Activated naive CD4-positive, alpha-beta T cell treated with anti-CD3 and anti-CD28 coated beads, Interleukin-2, amount 10 ng/mL, durations not matched to agents 7 days and 5 days (primary cell): ENCODE measurements at regions not wholly inside any gene's neighbourhood (a gene's known extent, or its start where the extent isn't known, plus 50 kb on each side); places are given as distances from the start of the nearest gene placed in this dataset.
"Not testable (repeated sequence)": the region's sequence is repeated elsewhere in the genome, so short reads cannot be mapped to it uniquely, and the experiment has no call there.

Experiments
- CTCF ChIA-PET: fragments of 350-600 bp; sonication (Branson Sonifier 250); formaldehyde crosslinking; loops from one replicate; lab custom pipeline; 2021; ENCODE audit warnings: antibody characterized with exemption; lab: Charles Lee
- DNase-seq: peaks from one replicate; pipeline ENCODE4 v3.0.0-alpha.2; 2020
- H3K27ac Mint-ChIP-seq: one replicate; pipeline ENCODE4 v1.8.0; 2021; ENCODE audit warnings: mild to moderate bottlenecking, moderate library complexity, mixed read lengths
- H3K27me3 Mint-ChIP-seq: one replicate; pipeline ENCODE4 v1.8.0; 2021; ENCODE audit warnings: mild to moderate bottlenecking, mixed read lengths
- H3K36me3 Mint-ChIP-seq: one replicate; pipeline ENCODE4 v1.8.0; 2021; ENCODE audit warnings: mixed read lengths
- H3K4me1 Mint-ChIP-seq: one replicate; pipeline ENCODE4 v1.8.0; 2021; ENCODE audit warnings: mixed read lengths
- H3K4me3 Mint-ChIP-seq: one replicate; pipeline ENCODE4 v1.8.0; 2021; ENCODE audit warnings: mild to moderate bottlenecking, moderate library complexity, mixed read lengths
- H3K9me3 Mint-ChIP-seq: one replicate; pipeline ENCODE4 v1.8.0; 2021; ENCODE audit warnings: mixed read lengths

- Mint-ChIP-seq H3K9me3 (no peaks in the 10 kb centered on the region), H3K4me1 (no peaks in the 10 kb centered on the region), H3K36me3 (no peaks in the 10 kb centered on the region), H3K27me3 (no peaks in the 10 kb centered on the region), H3K4me3 (no peak overlapping the region), H3K27ac (no peak overlapping the region)
- no peak for DNase-seq
- CTCF ChIA-PET, result no interaction called here
These were observed 154.3 kb downstream of the PPP1R3A start for GRCh38 chr7:113764401-113765035.

GRCh38 chr7:113763226-113763625 lies 155.6 kb downstream of the PPP1R3A start:
- H3K9me3 Mint-ChIP-seq, result peaks cover 1% of the 10 kb centered on the region
- H3K27me3 Mint-ChIP-seq, result no peaks in the 10 kb centered on the region
- no peaks in the 10 kb centered on the region for H3K36me3 Mint-ChIP-seq
- H3K27ac Mint-ChIP-seq, result no peak overlapping the region
- DNase-seq, result no peak
- no peaks in the 10 kb centered on the region for H3K4me1 Mint-ChIP-seq
- CTCF ChIA-PET, result no interaction called here
- H3K4me3 Mint-ChIP-seq, result no peak overlapping the region

- H3K36me3 Mint-ChIP-seq, result no peaks in the 10 kb centered on the region
- peaks cover 12% of the 10 kb centered on the region for H3K9me3 Mint-ChIP-seq
- no peaks in the 10 kb centered on the region for H3K27me3 Mint-ChIP-seq
- no peak for DNase-seq
- no peaks in the 10 kb centered on the region for H3K4me1 Mint-ChIP-seq
- no peak overlapping the region for H3K27ac Mint-ChIP-seq
- H3K4me3 Mint-ChIP-seq, result no peak overlapping the region
- CTCF ChIA-PET, result no interaction called here
These were observed 162.6 kb downstream of the PPP1R3A start for GRCh38 chr7:113756250-113756649.

- H3K36me3 Mint-ChIP-seq, result no peaks in the 10 kb centered on the region
- no peak for DNase-seq
- no peak overlapping the region for H3K4me3 Mint-ChIP-seq
- H3K27me3 Mint-ChIP-seq, result no peaks in the 10 kb centered on the region
- H3K27ac Mint-ChIP-seq, result no peak overlapping the region
- H3K4me1 Mint-ChIP-seq, result no peaks in the 10 kb centered on the region
- CTCF ChIA-PET, result no interaction called here
- H3K9me3 Mint-ChIP-seq, result peaks cover 11% of the 10 kb centered on the region
These were observed 166.1 kb downstream of the PPP1R3A start for GRCh38 chr7:113752689-113753088.

- H3K4me1 Mint-ChIP-seq, result no peaks in the 10 kb centered on the region
These were observed 166.5 kb downstream of the PPP1R3A start for GRCh38 chr7:113752289-113752688.

GRCh38 chr7:113751547-113751946 lies 167.3 kb downstream of the PPP1R3A start:
- H3K27ac Mint-ChIP-seq, result no peak overlapping the region
- DNase-seq, result no peak
- CTCF ChIA-PET, result no interaction called here

More at GRCh38 chr7:113752289-113752688, 166.5 kb downstream of the PPP1R3A start:
- CTCF ChIA-PET, result no interaction called here
- Mint-ChIP-seq H3K36me3 (no peaks in the 10 kb centered on the region), H3K27ac (no peak overlapping the region), H3K4me3 (no peak overlapping the region), H3K27me3 (no peaks in the 10 kb centered on the region), H3K9me3 (peaks cover 7% of the 10 kb centered on the region)
- DNase-seq, result no peak

GRCh38 chr7:113748385-113748784 lies 170.4 kb downstream of the PPP1R3A start:
- CTCF ChIA-PET, H3K27me3 Mint-ChIP-seq, H3K27ac Mint-ChIP-seq, H3K4me1 Mint-ChIP-seq, H3K36me3 Mint-ChIP-seq, H3K4me3 Mint-ChIP-seq, H3K9me3 Mint-ChIP-seq, DNase-seq: not testable (repeated sequence)

More at GRCh38 chr7:113751547-113751946, 167.3 kb downstream of the PPP1R3A start:
- H3K36me3 Mint-ChIP-seq, result no peaks in the 10 kb centered on the region
- peaks cover 6% of the 10 kb centered on the region for H3K9me3 Mint-ChIP-seq
- H3K4me1 Mint-ChIP-seq, result no peaks in the 10 kb centered on the region
- H3K27me3 Mint-ChIP-seq, result no peaks in the 10 kb centered on the region
- H3K4me3 Mint-ChIP-seq, result no peak overlapping the region

GRCh38 chr7:113742946-113743431 lies 175.8 kb downstream of the PPP1R3A start:
- CTCF ChIA-PET, H3K27ac Mint-ChIP-seq, H3K4me3 Mint-ChIP-seq, H3K36me3 Mint-ChIP-seq, DNase-seq, H3K27me3 Mint-ChIP-seq, H3K4me1 Mint-ChIP-seq, H3K9me3 Mint-ChIP-seq: not testable (repeated sequence)

GRCh38 chr7:113742377-113742776 lies 176.4 kb downstream of the PPP1R3A start:
- CTCF ChIA-PET, result no interaction called here
- H3K4me1 Mint-ChIP-seq, result no peaks in the 10 kb centered on the region
- no peak overlapping the region for H3K4me3 Mint-ChIP-seq
- no peaks in the 10 kb centered on the region for H3K36me3 Mint-ChIP-seq
- DNase-seq, result no peak
- H3K27me3 Mint-ChIP-seq, result no peaks in the 10 kb centered on the region
- no peak overlapping the region for H3K27ac Mint-ChIP-seq
- peaks cover 9% of the 10 kb centered on the region for H3K9me3 Mint-ChIP-seq

GRCh38 chr7:113731571-113731970 lies 187.2 kb downstream of the PPP1R3A start:
- Mint-ChIP-seq H3K9me3 (no peaks in the 10 kb centered on the region), H3K4me1 (no peaks in the 10 kb centered on the region), H3K27me3 (no peaks in the 10 kb centered on the region), H3K36me3 (no peaks in the 10 kb centered on the region), H3K27ac (no peak overlapping the region), H3K4me3 (no peak overlapping the region)
- no peak for DNase-seq
- CTCF ChIA-PET, result no interaction called here

GRCh38 chr7:113730309-113730955 lies 188.4 kb downstream of the PPP1R3A start:
- CTCF ChIA-PET, result no interaction called here
- no peak overlapping the region for H3K4me3 Mint-ChIP-seq
- H3K27ac Mint-ChIP-seq, result no peak overlapping the region
- H3K9me3 Mint-ChIP-seq, result no peaks in the 10 kb centered on the region
- H3K36me3 Mint-ChIP-seq, result no peaks in the 10 kb centered on the region
- H3K27me3 Mint-ChIP-seq, result no peaks in the 10 kb centered on the region
- H3K4me1 Mint-ChIP-seq, result no peaks in the 10 kb centered on the region
- DNase-seq, result no peak

GRCh38 chr7:113727486-113727885 lies 191.3 kb downstream of the PPP1R3A start:
- CTCF ChIA-PET, result no interaction called here
- Mint-ChIP-seq H3K9me3 (no peaks in the 10 kb centered on the region), H3K4me3 (no peak overlapping the region), H3K36me3 (no peaks in the 10 kb centered on the region), H3K27me3 (no peaks in the 10 kb centered on the region), H3K4me1 (no peaks in the 10 kb centered on the region), H3K27ac (no peak overlapping the region)
- DNase-seq, result no peak

GRCh38 chr7:113722006-113722405 lies 196.8 kb downstream of the PPP1R3A start:
- no peaks in the 10 kb centered on the region for H3K27me3 Mint-ChIP-seq
- no peak overlapping the region for H3K4me3 Mint-ChIP-seq
- no peak for DNase-seq
- no peak overlapping the region for H3K27ac Mint-ChIP-seq
- no peaks in the 10 kb centered on the region for H3K36me3 Mint-ChIP-seq
- CTCF ChIA-PET, result no interaction called here
- no peaks in the 10 kb centered on the region for H3K4me1 Mint-ChIP-seq
- H3K9me3 Mint-ChIP-seq, result no peaks in the 10 kb centered on the region

GRCh38 chr7:113717739-113718138 lies 201.1 kb downstream of the PPP1R3A start:
- H3K4me1 Mint-ChIP-seq, result no peaks in the 10 kb centered on the region
- H3K4me3 Mint-ChIP-seq, result no peak overlapping the region
- no peaks in the 10 kb centered on the region for H3K27me3 Mint-ChIP-seq
- H3K27ac Mint-ChIP-seq, result no peak overlapping the region
- no peak for DNase-seq
- no peaks in the 10 kb centered on the region for H3K36me3 Mint-ChIP-seq
- no peaks in the 10 kb centered on the region for H3K9me3 Mint-ChIP-seq
- CTCF ChIA-PET, result no interaction called here
